NCI-H1417 (cell line): ENCODE measurements at regions not wholly inside any gene's neighbourhood (a gene's known extent, or its start where the extent isn't known, plus 50 kb on each side); places are given as distances from the start of the nearest gene placed in this dataset.

Experiments used
- DNase-seq, 3 experiments: peaks; one replicate each; lab custom pipeline; 2025; lab: John Stamatoyannopoulos, UW

DNA sequence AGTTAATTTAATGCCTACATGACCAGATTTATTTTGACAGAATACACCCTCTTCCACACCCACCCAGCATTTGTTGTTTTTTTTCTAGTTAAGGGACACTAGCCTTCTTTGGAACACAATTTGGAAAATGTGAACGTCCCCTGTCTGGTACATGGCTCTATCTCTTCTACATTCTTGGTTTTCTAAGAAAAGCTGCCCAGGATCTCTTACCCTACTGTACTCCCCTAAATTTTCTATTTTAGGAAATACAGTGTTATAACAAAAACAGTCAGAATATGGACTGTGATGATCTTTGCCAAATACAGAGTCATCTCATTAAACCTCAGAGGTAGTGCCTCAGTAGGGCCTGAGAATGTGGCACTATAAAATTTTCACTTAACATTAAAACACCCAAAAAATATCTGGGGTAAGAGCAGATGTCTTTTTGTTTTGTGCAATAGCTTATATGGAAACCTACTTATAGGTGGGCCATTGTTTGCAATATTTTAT lies 93.1 kb upstream of the SPON1 start:
- no peak for DNase-seq

DNA sequence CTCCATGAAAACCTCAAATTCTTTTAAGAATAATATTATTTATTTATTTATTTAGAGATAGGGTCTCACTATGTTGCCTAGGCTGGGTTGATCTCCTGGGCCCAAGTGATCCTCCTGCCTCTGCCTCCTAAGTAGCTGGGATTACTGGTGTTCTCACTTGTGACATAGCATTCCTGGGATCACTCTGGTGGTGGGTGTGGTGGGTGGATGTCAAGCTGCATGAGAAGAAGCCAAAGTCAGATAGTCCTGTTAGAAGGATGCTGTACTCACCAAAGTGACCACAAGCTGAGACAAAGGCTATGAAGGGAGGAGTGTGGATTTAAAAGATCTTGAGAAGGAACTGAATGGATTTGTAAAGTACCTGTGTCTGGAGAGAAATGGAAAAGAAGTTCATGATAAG lies 87.9 kb upstream of the SPON1 start:
- DNase-seq = no peak

DNA sequence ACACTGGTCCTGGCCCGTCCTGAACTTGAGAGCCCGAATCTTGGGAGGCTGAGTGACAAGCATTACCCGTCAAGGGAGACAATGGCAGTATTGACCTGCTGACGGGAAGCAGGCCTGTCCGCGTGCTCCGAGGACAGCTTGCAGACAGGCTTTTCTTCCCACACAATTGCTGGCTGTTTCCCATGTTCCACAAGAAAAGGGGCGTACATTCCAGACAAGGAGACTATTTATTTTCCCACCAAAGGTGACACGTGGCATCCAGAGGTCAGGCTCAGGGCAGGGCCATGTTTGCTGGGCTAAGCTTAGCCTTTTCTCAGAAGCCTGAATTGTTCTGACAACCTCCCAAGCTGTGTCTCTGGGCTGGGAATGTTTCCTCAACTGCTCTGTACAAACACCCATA lies 86.9 kb upstream of the SPON1 start:
- DNase-seq = no peak

DNA sequence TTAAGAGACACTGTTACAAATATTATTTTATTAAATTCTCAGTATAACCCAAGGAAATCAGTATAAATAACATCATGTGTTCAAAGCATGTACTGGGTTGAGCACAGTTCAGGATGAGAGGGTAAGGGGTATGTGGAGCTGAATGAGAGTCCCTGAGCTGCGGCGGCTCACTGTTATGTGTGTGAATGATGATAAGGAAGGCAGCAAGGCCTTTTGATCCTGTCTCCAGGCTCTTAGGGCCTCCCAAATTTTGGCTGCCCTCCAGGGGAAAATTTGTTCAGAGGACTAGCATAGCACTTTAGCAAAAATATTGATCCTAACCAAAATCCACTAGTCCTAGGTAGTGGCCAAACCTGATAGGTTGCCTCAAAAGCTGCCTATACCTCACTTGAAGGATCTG lies 86.1 kb upstream of the SPON1 start:
- no peak for DNase-seq

DNA sequence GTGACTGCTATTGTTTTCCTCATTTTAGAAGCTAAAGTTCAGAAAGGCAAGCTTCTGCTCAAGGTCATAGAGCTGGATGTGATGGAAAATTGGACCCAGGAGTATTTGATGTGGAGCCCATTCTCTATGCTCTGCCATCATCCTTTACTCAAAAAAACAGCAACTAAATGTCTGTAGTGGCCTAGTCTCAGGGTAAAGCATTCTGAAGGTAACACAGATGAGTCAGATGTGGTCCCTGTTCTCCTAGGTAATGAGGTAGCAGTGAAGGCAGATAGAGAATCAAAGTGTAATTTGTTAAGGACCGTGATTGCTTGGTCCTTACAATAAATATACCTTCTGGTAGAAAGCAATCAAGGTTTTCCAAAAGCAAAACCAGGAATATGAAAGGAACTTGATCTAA lies 84.4 kb upstream of the SPON1 start:
- DNase-seq = no peak

DNA sequence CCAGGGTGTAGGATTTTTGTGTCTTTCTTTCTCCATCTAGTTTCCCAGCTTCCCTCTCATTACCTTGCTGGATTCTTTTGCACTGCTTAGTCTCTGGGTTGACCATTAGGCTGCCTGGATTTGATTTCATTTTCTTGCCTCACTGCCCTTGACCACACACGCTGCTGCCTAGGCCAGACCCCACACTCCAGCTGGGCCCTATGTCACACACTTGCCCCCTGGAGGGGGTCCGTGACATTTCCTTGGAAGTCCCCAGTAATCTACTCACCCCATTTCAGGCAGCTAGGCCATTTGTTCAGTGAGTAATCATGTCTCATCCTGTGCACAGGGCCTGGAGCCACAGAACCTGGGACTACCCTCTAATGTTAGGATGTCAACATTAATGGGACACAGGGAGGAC lies 81.9 kb upstream of the SPON1 start:
- DNase-seq = no peak

DNA sequence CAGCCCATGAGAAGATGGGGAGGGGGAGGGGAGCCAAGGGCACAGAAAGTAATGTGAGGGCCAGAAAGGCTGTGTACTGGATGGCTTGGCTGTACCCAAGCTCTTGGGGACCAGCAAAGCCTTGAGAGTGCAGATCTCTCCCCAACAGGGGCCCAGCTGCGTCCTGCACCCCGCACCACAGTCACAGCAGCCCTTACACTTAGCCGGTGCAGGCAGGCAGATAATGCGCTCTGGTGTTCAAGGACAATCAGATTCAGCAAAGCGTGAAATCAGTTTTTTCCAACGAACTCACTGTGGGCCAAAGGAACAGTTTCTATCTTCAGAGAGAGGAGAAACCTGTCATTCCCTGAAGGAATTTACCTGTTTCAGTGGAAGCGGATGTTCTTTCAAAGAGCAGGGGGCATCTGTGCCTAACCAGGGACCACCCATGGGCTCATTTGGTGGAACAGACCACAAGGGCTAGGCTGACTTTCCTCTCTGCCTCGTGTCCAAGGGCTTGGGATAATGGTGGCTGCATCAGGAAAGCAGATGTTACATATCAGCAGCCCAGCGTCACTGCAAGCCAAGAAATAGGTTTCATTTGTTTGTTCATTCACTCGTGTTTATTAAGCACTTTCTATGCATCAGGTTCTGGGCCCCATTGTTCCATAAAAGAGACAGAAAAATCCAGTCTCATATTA lies 81.2 kb upstream of the SPON1 start:
- peak in 1 of 3 experiments; percentile 28 for DNase-seq

DNA sequence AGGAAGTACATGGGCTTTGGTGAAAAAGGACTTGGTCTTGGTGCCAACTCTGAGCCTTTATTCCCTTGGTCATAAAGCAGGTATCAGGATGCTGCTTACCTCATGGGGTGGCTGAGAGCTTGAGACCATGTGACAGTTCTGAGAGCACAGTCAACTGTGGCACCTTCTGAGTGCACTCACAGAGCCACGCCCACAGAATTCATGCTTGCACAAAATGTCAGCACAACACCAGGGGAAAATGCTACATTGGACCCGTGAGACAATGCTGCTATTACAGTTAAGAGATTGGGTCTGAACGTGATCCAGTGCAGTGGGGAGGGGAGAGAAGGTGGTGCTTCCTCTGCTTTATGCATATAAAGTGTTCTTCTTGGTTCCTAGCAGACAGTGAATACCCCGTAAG lies 79.5 kb upstream of the SPON1 start:
- DNase-seq = peak in 2 of 3 experiments; percentile 21 to 97

DNA sequence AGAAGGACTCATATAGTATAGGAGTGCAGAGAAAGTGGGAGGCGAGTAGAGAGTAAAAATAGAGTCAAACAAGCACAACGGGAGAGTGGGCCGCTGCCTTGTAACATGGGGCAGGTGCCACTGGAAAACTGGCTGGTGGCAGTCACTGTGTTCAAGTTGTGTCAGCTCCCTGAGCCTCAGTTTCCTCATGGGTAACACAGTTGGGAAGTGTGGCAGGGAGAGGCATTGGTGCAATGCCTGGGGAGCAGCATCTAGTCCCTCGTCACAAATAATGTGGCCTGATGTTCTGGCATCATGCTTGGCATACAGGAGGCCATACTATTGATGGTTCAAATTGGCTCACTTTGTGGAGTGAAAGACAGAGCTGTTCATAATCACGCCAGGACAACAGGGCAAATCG lies 78.9 kb upstream of the SPON1 start:
- DNase-seq = no peak

DNA sequence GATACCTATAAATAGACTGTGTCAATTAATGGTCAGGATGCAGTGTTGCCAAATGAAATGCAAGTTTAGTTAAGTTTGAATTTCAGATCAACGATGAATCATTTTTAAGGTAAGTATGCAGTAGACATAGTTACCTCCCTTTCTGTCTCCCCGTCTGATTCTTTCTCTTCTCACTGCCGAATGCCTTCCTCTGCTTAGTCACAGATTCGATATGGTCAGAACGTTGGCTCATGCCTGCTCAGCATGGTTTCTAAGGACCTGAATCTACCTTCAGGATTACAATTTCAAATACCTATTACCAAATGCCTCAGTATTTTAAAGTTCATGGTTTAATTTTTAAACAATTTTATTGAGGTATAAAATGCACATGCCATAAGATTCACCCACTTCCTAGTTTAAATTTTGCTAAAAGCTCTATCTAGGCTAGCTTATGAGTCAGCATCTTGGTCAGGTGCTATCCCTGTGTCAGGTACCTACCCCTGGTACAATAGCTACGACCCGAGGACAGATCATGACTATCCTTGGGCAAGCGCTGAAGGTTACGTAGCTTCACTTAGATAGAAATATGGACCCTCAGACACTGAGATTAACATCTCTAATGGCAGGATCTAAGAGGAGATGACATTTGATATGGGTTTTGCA lies 78.2 kb upstream of the SPON1 start:
- no peak for DNase-seq

DNA sequence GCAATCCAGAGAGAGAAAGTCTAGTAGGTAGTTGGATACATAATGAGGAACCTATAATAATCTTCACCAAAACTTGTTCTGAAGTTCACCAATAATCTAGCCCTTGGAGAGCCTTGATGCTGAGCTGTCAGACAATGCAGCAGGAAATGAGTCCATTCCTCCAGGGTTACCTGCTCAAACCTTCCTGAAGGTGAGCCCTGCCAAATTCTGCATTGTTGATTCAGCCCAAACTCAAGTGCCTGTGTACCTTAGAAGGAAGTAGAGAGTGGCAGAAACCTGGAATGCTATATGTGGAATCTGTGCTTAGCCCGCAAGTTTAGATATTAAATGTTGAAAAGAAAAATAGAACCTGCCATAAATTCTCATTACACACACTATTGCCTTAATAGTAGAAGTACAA lies 77.4 kb upstream of the SPON1 start:
- DNase-seq = no peak

DNA sequence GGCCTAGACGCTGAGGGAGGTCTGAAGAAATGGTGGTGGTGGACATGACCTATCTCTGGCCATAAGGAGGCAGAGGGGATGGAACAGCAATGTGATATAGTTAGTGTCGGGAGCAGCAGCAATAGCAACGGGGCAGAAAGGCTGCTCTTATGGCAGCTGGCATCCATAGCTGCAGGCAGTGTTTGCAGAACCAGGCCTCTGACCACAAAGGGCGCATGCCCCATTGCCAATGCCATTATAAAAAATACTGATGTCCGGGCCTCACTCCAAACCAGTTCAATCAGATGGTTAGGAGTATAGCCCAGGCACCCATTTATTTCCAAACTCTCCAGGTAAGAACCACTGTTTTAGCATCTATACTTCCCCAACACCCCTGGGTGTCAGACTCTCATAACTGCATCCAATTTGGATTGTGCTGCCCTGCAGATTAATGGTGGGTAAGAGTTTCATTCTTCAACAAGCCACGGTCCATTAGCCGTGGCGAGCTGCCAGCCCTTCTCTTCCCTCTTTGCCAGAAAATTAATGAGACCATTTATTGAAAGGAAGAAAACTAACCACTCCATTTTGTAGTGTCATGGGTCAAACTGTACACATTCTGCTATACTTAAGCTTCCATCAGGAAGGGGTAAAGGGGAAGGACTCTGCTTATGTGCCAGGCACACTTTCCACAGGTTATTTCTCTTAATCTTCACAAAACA lies 72.8 kb upstream of the SPON1 start:
- DNase-seq = peak; percentile 75 to 93 (median 75)

DNA sequence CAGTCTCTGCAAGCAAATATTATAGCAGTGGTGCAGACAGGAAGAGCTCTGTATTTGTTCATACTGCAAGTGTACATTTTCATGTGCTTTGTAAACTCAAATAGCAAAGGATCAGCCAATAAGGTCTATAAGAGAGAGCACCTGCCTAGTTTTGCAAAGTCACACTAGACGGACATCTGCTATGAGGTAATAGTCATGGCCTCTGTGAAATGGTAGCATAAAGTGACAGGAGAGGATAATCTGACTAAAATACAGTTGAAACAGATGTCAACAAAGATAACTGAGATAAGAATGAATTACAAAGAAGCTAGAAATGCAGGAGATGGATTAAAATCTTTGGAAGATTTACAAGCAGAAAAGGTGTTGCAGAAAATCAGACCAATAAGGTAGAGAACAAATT lies 70.6 kb upstream of the SPON1 start:
- peak; percentile 17 to 55 (median 21) for DNase-seq

DNA sequence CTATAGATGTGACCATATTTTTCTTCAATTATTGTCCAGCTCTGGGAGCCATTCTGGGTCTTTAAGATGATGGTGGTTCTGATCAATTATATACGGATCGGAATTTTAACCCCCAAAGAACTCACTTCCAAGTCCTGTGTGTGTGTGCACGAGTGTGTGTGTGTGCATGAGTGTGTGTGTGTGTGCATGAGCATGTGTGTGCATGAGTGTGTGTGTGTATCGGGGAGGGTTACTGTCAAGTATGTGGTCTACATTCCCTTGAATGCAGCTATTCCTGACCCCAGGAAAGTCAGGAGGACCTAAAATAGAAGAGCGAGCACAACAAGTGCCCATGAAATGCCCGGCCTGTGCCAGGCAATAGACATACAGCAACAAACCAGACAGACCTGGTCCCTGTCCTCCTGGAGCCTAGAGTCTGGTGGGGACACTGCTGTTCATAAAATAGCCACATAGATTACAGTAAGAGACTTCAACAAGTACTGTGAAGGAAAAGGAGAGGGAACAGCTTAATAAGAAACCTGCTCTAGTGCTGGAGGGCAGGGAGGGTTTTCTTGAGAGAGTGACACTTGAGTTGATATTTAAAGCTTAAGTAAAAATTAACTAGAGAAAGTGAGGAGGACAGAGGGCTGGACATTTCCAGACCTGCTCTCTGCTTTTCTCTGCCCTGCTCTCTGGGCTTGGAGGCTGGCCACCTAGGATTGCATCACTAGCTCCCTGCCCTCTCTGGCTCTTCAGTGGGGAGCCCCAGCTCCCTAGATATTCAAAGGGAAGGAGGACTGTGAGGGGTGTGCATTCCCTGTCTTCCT lies 66.1 kb upstream of the SPON1 start:
- no peak for DNase-seq

DNA sequence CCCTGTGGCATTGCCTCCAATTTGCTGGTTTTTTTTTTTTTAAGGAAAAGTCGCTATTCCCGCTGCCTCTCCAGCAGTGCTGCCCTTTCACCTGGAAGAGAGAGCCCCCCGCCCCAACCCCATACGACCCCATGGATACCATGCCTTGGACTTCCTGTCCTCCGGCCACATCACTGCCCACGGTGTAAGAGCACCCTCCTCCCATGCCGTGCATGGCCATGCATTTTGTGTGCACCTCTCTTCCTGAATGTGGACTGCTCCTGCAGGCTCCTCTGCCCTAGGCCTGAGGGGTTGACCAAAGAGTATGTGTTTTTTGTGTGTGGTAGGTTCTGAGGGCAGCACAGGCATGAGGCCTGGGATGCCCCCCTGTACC lies 65.6 kb upstream of the SPON1 start:
- no peak for DNase-seq

DNA sequence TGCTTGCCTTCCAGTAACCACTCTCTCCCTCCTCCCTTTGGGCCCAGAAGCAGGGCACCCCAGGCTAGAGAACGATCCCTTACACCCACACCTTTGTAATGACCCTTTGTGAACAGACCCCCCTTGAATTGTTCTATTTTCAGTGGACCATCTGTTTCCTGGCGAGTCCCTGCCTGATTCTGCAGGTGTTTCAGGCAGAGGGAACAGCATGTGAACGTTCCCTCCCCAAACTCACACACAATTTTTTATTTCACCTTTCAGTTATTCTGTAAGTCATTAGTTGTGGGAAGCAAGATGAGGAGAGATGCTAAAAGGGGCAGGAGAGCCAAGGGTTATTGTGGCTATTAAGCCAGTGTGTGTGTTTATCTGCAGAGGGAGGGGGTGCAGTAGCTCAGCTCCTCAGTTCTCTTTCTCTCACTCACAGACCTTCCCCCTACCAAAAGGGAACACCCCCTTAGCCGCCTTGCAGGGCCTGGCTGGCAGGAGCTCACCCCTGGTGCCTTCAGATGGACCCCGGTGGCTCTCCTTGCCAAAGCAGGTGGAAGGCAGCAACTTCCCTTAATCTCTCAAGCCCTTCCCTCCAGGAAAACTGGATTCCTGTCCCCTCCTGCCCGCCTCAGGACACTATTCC lies 64.8 kb upstream of the SPON1 start:
- DNase-seq = peak in 2 of 3 experiments; percentile 66 to 76

DNA sequence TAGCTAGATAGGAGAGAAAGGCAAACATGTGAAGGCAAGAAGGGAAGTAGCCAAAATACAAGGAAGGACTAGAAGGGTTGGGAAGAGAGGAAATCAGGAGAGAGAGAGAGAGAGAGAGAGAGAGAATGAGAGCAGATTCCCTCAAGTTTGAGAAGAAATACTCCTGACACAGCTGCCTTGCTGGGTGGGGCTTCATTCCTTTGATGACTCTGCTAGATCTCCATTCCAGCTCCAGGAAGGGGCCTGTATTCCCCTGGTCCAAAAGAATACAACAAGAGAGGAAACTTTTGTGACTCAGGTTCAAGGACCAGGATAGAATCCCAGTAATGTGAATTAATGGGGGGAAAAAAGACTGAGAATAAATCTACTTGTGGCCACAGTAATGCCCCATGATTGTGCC lies 62.9 kb upstream of the SPON1 start:
- DNase-seq = no peak

DNA sequence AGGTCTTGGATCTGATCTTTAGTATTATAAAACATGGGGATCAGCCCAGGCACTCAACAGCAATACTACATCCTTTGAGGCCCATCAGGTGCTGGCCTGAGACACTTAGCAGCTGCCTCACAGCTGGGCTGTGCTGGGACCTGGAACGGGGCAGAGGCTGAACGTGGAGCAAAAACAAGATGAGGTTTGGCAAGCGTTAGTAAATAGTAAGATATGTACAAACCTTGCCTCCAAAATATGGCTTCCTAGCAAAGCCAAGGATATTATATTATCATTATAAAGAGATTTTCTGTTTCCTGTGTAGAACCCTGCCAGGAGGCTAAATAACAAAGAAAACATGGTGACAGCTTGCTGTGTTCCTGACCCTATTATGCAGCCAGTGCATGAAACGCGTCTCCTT lies 60.0 kb upstream of the SPON1 start:
- peak in 1 of 3 experiments; percentile 33 for DNase-seq

DNA sequence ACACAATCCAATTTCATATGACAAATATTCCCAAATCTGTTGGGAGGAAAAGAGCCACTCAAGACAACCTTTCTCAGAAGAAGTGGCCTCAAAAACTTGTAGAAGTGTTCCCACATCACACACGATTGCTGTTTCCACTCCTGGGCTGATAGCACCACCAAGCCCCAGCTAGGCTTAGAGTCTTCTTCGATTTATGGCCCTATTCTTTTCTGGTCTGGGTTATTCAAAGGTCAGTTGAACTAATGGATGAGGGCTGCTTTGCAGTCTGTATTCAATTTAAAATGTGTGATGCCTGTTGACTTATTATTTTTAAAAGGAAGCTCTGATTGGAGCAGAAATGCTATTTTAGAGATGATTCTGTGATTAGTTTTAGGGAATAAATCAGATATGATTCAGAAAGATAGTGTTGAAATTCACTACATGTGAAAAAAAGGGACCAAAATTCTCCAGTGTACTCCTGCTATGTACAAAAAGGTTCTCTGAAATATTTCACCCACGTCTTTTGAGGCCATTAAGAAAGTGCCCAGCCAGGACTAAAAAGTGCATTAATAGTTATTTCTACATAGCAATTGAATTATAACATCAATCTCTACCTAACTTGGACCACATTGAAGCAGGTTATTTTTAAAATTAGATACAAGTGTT lies 57.3 kb upstream of the SPON1 start:
- no peak for DNase-seq

DNA sequence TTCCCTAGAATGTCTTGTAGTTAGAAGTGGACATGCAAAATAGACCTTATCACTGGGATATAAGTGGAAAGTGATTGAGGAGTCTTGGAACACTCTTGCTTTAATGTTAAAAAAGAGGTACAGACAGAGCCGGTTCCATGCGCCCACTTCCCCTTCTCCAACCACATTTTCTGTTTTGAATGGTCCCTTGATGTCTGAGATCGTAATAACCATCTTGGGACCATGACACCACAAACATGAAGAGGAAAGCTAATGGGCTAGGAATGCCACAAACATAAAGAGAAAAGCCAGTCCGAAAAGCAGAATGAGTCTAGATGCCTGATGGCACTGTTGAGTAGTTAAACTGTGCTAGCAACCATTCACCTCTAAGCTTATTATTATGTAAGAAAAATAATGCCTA lies 54.8 kb upstream of the SPON1 start:
- DNase-seq = no peak

DNA sequence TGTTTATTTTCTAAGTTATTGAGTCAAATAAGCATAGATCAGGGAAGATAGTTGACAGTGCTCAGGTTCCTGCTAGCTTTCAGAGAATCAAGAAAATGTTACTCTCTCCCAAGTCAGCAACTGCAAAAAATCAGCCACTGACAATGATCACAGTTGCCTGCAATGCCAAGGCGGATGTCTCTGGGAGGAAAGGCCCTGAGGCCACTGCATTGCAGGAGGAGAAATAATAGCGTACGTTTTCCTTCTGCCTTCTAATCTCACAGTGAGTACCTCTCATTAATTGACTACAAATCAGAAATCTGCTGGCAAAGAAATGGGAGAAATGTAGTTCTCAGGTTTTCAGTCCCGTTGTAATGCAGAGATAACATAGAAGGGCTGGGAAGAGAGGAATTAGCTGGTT lies 54.0 kb upstream of the SPON1 start:
- DNase-seq = no peak
